ENCODE measurements at regions not wholly inside any gene's neighbourhood (a gene's known extent, or its start where the extent isn't known, plus 50 kb on each side); places are given as distances from the start of the nearest gene placed in this dataset.

DNA sequence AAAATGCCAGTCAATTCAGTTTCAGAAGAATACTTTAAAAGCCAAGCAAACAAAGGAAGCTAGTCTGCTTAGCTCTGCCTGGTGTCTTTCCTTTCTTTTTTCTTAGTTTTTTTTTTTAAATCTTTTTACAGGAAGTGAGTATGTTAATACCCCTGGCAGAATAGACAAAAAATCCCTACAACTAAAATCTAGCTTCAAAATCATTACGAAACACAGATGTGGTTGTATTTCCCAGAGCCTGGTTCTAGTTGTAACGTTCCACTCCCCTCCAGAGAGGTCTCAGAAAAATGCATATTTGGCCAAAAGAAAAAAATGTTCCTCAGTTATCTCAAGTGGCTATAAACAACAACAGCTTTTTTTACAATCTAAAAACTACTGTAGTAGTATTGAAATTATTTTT is 202.1 kb upstream of the RND3 start:
- no peak overlapping the region for H3K27ac Mint-ChIP-seq
- Histone ChIP-seq H3K27ac (ENCODE audit: low read depth) (no peak overlapping the region), H3K4me3 (no peak overlapping the region), H3K36me3 (ENCODE audit: insufficient read depth) (no peaks in the 10 kb centered on the region), H3K4me2 (no peak overlapping the region), H3K9me2 (ENCODE audit: insufficient read depth) (peaks cover 15% of the 10 kb centered on the region; the same call in 1 of the 2 replicates), H3K4me1 (ENCODE audit: insufficient read depth) (peaks cover 6% of the 10 kb centered on the region; the same call in 1 of the 2 replicates), H3K27me3 (ENCODE audit: insufficient read depth) (no peaks in the 10 kb centered on the region), H3F3A (replicated peaks; ENCODE audit: low read depth) (no peaks in the 10 kb centered on the region), H3K79me2 (replicated peaks; ENCODE audit: insufficient read depth) (no peaks in the 10 kb centered on the region), H2AFZ (peak overlapping the region; percentile 34; the same call in 1 of the 2 replicates), H4K20me1 (replicated peaks; ENCODE audit: insufficient read depth) (no peaks in the 10 kb centered on the region)
- no peak overlapping the region for H3K4me3 Mint-ChIP-seq
- TF ChIP-seq, protein P1, sequence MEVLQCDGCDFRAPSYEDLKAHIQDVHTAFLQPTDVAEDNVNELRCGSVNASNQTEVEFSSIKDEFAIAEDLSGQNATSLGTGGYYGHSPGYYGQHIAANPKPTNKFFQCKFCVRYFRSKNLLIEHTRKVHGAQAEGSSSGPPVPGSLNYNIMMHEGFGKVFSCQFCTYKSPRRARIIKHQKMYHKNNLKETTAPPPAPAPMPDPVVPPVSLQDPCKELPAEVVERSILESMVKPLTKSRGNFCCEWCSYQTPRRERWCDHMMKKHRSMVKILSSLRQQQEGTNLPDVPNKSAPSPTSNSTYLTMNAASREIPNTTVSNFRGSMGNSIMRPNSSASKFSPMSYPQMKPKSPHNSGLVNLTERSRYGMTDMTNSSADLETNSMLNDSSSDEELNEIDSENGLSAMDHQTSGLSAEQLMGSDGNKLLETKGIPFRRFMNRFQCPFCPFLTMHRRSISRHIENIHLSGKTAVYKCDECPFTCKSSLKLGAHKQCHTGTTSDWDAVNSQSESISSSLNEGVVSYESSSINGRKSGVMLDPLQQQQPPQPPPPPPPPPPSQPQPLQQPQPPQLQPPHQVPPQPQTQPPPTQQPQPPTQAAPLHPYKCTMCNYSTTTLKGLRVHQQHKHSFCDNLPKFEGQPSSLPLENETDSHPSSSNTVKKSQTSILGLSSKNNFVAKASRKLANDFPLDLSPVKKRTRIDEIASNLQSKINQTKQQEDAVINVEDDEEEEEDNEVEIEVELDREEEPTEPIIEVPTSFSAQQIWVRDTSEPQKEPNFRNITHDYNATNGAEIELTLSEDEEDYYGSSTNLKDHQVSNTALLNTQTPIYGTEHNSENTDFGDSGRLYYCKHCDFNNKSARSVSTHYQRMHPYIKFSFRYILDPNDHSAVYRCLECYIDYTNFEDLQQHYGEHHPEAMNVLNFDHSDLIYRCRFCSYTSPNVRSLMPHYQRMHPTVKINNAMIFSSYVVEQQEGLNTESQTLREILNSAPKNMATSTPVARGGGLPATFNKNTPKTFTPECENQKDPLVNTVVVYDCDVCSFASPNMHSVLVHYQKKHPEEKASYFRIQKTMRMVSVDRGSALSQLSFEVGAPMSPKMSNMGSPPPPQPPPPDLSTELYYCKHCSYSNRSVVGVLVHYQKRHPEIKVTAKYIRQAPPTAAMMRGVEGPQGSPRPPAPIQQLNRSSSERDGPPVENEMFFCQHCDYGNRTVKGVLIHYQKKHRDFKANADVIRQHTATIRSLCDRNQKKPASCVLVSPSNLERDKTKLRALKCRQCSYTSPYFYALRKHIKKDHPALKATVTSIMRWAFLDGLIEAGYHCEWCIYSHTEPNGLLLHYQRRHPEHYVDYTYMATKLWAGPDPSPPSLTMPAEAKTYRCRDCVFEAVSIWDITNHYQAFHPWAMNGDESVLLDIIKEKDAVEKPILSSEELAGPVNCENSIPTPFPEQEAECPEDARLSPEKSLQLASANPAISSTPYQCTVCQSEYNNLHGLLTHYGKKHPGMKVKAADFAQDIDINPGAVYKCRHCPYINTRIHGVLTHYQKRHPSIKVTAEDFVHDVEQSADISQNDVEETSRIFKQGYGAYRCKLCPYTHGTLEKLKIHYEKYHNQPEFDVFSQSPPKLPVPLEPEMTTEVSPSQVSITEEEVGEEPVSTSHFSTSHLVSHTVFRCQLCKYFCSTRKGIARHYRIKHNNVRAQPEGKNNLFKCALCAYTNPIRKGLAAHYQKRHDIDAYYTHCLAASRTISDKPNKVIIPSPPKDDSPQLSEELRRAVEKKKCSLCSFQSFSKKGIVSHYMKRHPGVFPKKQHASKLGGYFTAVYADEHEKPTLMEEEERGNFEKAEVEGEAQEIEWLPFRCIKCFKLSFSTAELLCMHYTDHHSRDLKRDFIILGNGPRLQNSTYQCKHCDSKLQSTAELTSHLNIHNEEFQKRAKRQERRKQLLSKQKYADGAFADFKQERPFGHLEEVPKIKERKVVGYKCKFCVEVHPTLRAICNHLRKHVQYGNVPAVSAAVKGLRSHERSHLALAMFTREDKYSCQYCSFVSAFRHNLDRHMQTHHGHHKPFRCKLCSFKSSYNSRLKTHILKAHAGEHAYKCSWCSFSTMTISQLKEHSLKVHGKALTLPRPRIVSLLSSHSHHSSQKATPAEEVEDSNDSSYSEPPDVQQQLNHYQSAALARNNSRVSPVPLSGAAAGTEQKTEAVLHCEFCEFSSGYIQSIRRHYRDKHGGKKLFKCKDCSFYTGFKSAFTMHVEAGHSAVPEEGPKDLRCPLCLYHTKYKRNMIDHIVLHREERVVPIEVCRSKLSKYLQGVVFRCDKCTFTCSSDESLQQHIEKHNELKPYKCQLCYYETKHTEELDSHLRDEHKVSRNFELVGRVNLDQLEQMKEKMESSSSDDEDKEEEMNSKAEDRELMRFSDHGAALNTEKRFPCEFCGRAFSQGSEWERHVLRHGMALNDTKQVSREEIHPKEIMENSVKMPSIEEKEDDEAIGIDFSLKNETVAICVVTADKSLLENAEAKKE (CRISPR knock-in tag; IDR thresholded peaks at IDR 0.05), result no peak
- TF ChIP-seq NANOG (IDR thresholded peaks at IDR 0.05; ENCODE audit: borderline replicate concordance) (no peak), EZH2 (IDR thresholded peaks at IDR 0.05; ENCODE audit: low read depth, unreplicated experiment) (no peak)
- TF ChIP-seq, protein P2, sequence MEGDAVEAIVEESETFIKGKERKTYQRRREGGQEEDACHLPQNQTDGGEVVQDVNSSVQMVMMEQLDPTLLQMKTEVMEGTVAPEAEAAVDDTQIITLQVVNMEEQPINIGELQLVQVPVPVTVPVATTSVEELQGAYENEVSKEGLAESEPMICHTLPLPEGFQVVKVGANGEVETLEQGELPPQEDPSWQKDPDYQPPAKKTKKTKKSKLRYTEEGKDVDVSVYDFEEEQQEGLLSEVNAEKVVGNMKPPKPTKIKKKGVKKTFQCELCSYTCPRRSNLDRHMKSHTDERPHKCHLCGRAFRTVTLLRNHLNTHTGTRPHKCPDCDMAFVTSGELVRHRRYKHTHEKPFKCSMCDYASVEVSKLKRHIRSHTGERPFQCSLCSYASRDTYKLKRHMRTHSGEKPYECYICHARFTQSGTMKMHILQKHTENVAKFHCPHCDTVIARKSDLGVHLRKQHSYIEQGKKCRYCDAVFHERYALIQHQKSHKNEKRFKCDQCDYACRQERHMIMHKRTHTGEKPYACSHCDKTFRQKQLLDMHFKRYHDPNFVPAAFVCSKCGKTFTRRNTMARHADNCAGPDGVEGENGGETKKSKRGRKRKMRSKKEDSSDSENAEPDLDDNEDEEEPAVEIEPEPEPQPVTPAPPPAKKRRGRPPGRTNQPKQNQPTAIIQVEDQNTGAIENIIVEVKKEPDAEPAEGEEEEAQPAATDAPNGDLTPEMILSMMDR (conservative IDR thresholded peaks at IDR 0.05; ENCODE audit: low read depth in 2 of 2), result no peak
- TF ChIP-seq, protein P3, sequence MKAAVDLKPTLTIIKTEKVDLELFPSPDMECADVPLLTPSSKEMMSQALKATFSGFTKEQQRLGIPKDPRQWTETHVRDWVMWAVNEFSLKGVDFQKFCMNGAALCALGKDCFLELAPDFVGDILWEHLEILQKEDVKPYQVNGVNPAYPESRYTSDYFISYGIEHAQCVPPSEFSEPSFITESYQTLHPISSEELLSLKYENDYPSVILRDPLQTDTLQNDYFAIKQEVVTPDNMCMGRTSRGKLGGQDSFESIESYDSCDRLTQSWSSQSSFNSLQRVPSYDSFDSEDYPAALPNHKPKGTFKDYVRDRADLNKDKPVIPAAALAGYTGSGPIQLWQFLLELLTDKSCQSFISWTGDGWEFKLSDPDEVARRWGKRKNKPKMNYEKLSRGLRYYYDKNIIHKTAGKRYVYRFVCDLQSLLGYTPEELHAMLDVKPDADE (IDR thresholded peaks at IDR 0.05), result no peak
- DNase-seq (ENCODE audit: low spot score) (no peak), ATAC-seq (no peak)
- H3K4me1 Mint-ChIP-seq, result no peaks in the 10 kb centered on the region; the same call in 2 of the 3 replicates
- H3K9me3 Mint-ChIP-seq, result no peaks in the 10 kb centered on the region
- H3K27me3 Mint-ChIP-seq (ENCODE audit: insufficient read depth, low read depth, poor library complexity), result no peaks in the 10 kb centered on the region
- H3K36me3 Mint-ChIP-seq (ENCODE audit: low read depth), result no peaks in the 10 kb centered on the region

Data from GM23338 (cell line).